Skin epidermis (tissue), 12 donors: ENCODE measurements at regions not wholly inside any gene's neighbourhood (a gene's known extent, or its start where the extent isn't known, plus 50 kb on each side); places are given as distances from the start of the nearest gene placed in this dataset.
A peak's percentile ranks its signal among the peaks of the same experiment; 100 is the strongest.
"Not testable (repeated sequence)": the region's sequence is repeated elsewhere in the genome, so short reads cannot be mapped to it uniquely, and the experiment has no call there.

Experiments
- H3K27ac ChIP-seq, 21 experiments: fragments of 200-600 bp; sonication (generic) in 11 of 21; one replicate each; pipeline ENCODE4 v1.5.0; 2020; ENCODE audit warnings: mild to moderate bottlenecking in 3 of 21, inconsistent platforms in 2 of 21, moderate library complexity in 2 of 21
- H3K4me3 ChIP-seq, 7 experiments: fragments of 200-600 bp; sonication (generic) in 2 of 7; one replicate each; pipeline ENCODE4 v1.5.0; 2020; ENCODE audit warnings: inconsistent platforms in 2 of 7, mild to moderate bottlenecking in 2 of 7, moderate library complexity in 1 of 7

GRCh38 chr7:9919-10318 is 182.5 kb upstream of the FAM20C start:
- H3K27ac ChIP-seq, H3K4me3 ChIP-seq: not testable (repeated sequence)

GRCh38 chr7:32565-33280 is 159.6 kb upstream of the FAM20C start:
- not testable (repeated sequence) for H3K4me3 ChIP-seq, H3K27ac ChIP-seq

GRCh38 chr7:35121-35541 is 157.2 kb upstream of the FAM20C start:
- H3K27ac ChIP-seq, result peak overlapping the region in 1 of 21 experiments; percentile 59
- H3K4me3 ChIP-seq, result not testable (repeated sequence)

GRCh38 chr7:36539-36938 is 155.8 kb upstream of the FAM20C start:
- H3K4me3 ChIP-seq, H3K27ac ChIP-seq: not testable (repeated sequence)

GRCh38 chr7:37656-38055 is 154.7 kb upstream of the FAM20C start:
- H3K27ac ChIP-seq, H3K4me3 ChIP-seq: not testable (repeated sequence)

- not testable (repeated sequence) for H3K27ac ChIP-seq, H3K4me3 ChIP-seq
Observed at GRCh38 chr7:38444-38843, 153.9 kb upstream of the FAM20C start.

GRCh38 chr7:39984-40740 is 152.2 kb upstream of the FAM20C start:
- not testable (repeated sequence) for H3K27ac ChIP-seq, H3K4me3 ChIP-seq

- peak overlapping the region in 1 of 21 experiments; percentile 37 for H3K27ac ChIP-seq
- H3K4me3 ChIP-seq, result no peak overlapping the region
Observed at GRCh38 chr7:40799-41750, 151.3 kb upstream of the FAM20C start.

- H3K27ac ChIP-seq, result peak overlapping the region in 1 of 21 experiments; percentile 37
Observed at GRCh38 chr7:41917-42565, 150.3 kb upstream of the FAM20C start.

GRCh38 chr7:43791-44540 is 148.4 kb upstream of the FAM20C start:
- Histone ChIP-seq H3K27ac (no peak overlapping the region), H3K4me3 (no peak overlapping the region)

More at GRCh38 chr7:41917-42565, 150.3 kb upstream of the FAM20C start:
- H3K4me3 ChIP-seq, result no peak overlapping the region

- Histone ChIP-seq H3K27ac (no peak overlapping the region), H3K4me3 (no peak overlapping the region)
Observed at GRCh38 chr7:44541-44896, 147.9 kb upstream of the FAM20C start.

- Histone ChIP-seq H3K4me3 (no peak overlapping the region), H3K27ac (no peak overlapping the region)
Observed at GRCh38 chr7:45106-46090, 147.0 kb upstream of the FAM20C start.

- no peak overlapping the region for H3K27ac ChIP-seq
- no peak overlapping the region for H3K4me3 ChIP-seq
Observed at GRCh38 chr7:46123-46829, 146.1 kb upstream of the FAM20C start.

GRCh38 chr7:46830-47140 is 145.6 kb upstream of the FAM20C start:
- H3K27ac ChIP-seq, result no peak overlapping the region

GRCh38 chr7:51456-52068 is 140.8 kb upstream of the FAM20C start:
- Histone ChIP-seq H3K4me3 (no peak overlapping the region), H3K27ac (no peak overlapping the region)

More at GRCh38 chr7:46830-47140, 145.6 kb upstream of the FAM20C start:
- H3K4me3 ChIP-seq, result no peak overlapping the region

- no peak overlapping the region for H3K27ac ChIP-seq
- no peak overlapping the region for H3K4me3 ChIP-seq
Observed at GRCh38 chr7:52100-52499, 140.3 kb upstream of the FAM20C start.

GRCh38 chr7:53531-53930 is 138.8 kb upstream of the FAM20C start:
- Histone ChIP-seq H3K27ac (no peak overlapping the region), H3K4me3 (no peak overlapping the region)
